Panc1 (cell line): ENCODE measurements at regions not wholly inside any gene's neighbourhood (a gene's known extent, or its start where the extent isn't known, plus 50 kb on each side); places are given as distances from the start of the nearest gene placed in this dataset.

Experiments used
- ATAC-seq: fragments of 200-7000 bp; cut with Tn5 transposase; 2 replicates; pipeline ENCODE4 v1.9.1; 2020; ENCODE audit warnings: mild to moderate bottlenecking, moderate library complexity
- BruUV-seq: library from RNA; stranded (reverse); fragments of 400-500 nt; replicated peaks from 2 replicates; lab custom pipeline; 2021; lab: Mats Ljungman, UMichigan
- CTCF ChIA-PET: fragments of 300-600 bp; sonication (Branson Sonifier 250); formaldehyde crosslinking; loops from one replicate; lab custom pipeline; 2022; ENCODE audit warnings: antibody characterized with exemption; lab: Charles Lee
- POLR2A ChIA-PET: fragments of 300-600 bp; sonication (Branson Sonifier 250); formaldehyde crosslinking; loops from one replicate; lab custom pipeline; 2022; ENCODE audit warnings: antibody characterized with exemption; lab: Charles Lee
- DNase-seq: peaks from one replicate; pipeline ENCODE4 v3.0.0-alpha.2; 2010; ENCODE audit warnings: low read depth, low spot score
- H3K27ac ChIP-seq: 2 replicates; pipeline ENCODE4 v1.5.1; 2011; ENCODE audit warnings: mild to moderate bottlenecking, low read length, inconsistent platforms
- H3K27me3 ChIP-seq: fragments of 200-500 bp; sonication (Bioruptor generic); 2 replicates; pipeline ENCODE4 v1.6.0; 2014; ENCODE audit warnings: low read length, inconsistent platforms; ENCODE audit not compliant: control insufficient read depth, insufficient read depth
- H3K36me3 ChIP-seq: fragments of 200-500 bp; sonication (Bioruptor generic); 2 replicates; pipeline ENCODE4 v1.5.1; 2014; ENCODE audit warnings: inconsistent platforms, mild to moderate bottlenecking, low read length, moderate library complexity; ENCODE audit not compliant: control insufficient read depth, insufficient read depth
- H3K4me1 ChIP-seq: 2 replicates; pipeline ENCODE4 v1.5.1; 2011; ENCODE audit warnings: inconsistent platforms, mild to moderate bottlenecking, low read length, moderate library complexity; ENCODE audit not compliant: control insufficient read depth, insufficient read depth
- H3K4me3 ChIP-seq, 2 experiments: 2 replicates each; pipeline ENCODE4 v1.5.1; 2011 to 2012; ENCODE audit warnings: low read depth in 2 of 2, low read length in 2 of 2, mild to moderate bottlenecking in 2 of 2, inconsistent platforms in 1 of 2, moderate library complexity in 1 of 2
- H3K9me3 ChIP-seq: fragments of 200-500 bp; sonication (Bioruptor generic); 2 replicates; pipeline ENCODE4 v1.5.1; 2014; ENCODE audit warnings: low read depth, mild to moderate bottlenecking, inconsistent platforms, low read length, moderate library complexity; ENCODE audit not compliant: control insufficient read depth, insufficient read depth
- POLR2AphosphoS5 ChIP-seq: IDR thresholded peaks from 2 replicates; pipeline ENCODE4 v1.6.1; 2012; ENCODE audit warnings: mild to moderate bottlenecking, low read depth, low read length, moderate library complexity
- REST ChIP-seq, 2 experiments: IDR thresholded peaks; 2 replicates each; pipeline ENCODE4 v1.6.1; 2011 to 2012; ENCODE audit warnings: low read depth in 2 of 2, control low read depth in 1 of 2, low read length in 1 of 2, mild to moderate bottlenecking in 1 of 2, moderate library complexity in 1 of 2; ENCODE audit not compliant: insufficient read depth in 1 of 2
- SIN3A ChIP-seq: IDR thresholded peaks from 2 replicates; pipeline ENCODE4 v1.6.1; 2012; ENCODE audit warnings: low read depth, mild to moderate bottlenecking, low read length, moderate library complexity, borderline replicate concordance; ENCODE audit not compliant: insufficient read depth
- TCF7L2 ChIP-seq: IDR thresholded peaks from 2 replicates; pipeline ENCODE4 v1.6.1; 2011; ENCODE audit warnings: mild to moderate bottlenecking, low read depth, low read length, inconsistent platforms
- in situ Hi-C: cut with HindIII; loops from 2 replicates; pipeline ENCODE4 v1.10.0; 2016; ENCODE audit warnings: low sequenced_read_pairs, low pct_unique_long_range_greater_than_20kb
- intact Hi-C: fragments of 100-400 bp; cut with micrococcal nuclease; formaldehyde crosslinking; loops from one replicate; pipeline ENCODE4 v1.10.0; 2022; ENCODE audit not compliant: unreplicated experiment
- TF ChIP-seq, protein P1 (sequence below): fragments of 450-650 bp; IDR thresholded peaks from 2 replicates; pipeline ENCODE4 v1.5.1; 2017; ENCODE audit warnings: mild to moderate bottlenecking

DNA sequence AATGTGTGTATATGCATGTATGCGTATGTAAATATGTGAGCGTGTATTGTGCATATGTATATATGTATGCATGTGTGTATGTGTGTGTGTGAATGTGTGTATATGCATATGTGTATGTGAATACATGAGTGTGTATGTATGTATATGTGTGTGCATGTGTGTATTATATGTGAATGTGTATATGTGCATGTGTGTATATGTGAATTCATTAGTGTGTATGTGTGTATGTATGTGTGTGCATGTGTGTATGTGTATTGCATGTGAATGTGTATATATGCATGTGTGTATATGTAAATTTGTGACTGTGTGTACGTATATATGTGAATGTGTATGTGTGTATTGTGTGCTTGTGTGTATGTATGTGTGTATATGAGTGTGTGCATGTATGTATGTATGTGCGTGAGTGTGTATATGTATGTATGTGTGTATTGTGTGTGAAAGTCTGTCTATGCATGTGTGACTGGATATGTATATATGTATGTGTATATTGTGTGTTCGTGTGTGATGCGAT is 455.9 kb downstream of the TYW1 start:
- CTCF ChIA-PET = no interaction called here
- Histone ChIP-seq H3K27ac (no peak overlapping the region), H3K27me3 (peaks cover 6% of the 10 kb centered on the region; the same call in 1 of the 2 replicates), H3K36me3 (no peaks in the 10 kb centered on the region), H3K4me1 (no peaks in the 10 kb centered on the region), H3K4me3 (no peak overlapping the region), H3K9me3 (no peaks in the 10 kb centered on the region)
- ATAC-seq (no peak), DNase-seq (no peak)
- POLR2A ChIA-PET = no interaction called here
- intact Hi-C loops = no loop called here
- in situ Hi-C loops = no loop called here
- TF ChIP-seq, protein P1, sequence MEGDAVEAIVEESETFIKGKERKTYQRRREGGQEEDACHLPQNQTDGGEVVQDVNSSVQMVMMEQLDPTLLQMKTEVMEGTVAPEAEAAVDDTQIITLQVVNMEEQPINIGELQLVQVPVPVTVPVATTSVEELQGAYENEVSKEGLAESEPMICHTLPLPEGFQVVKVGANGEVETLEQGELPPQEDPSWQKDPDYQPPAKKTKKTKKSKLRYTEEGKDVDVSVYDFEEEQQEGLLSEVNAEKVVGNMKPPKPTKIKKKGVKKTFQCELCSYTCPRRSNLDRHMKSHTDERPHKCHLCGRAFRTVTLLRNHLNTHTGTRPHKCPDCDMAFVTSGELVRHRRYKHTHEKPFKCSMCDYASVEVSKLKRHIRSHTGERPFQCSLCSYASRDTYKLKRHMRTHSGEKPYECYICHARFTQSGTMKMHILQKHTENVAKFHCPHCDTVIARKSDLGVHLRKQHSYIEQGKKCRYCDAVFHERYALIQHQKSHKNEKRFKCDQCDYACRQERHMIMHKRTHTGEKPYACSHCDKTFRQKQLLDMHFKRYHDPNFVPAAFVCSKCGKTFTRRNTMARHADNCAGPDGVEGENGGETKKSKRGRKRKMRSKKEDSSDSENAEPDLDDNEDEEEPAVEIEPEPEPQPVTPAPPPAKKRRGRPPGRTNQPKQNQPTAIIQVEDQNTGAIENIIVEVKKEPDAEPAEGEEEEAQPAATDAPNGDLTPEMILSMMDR = no peak
- no peak for TF ChIP-seq REST (IDR thresholded peaks at IDR 0.05; ENCODE audit: insufficient read depth in 1 of 2, low read depth in 2 of 2, low read length in 1 of 2)
- TF ChIP-seq TCF7L2 = no peak
- TF ChIP-seq SIN3A = no peak
- TF ChIP-seq POLR2AphosphoS5 = no peak
- no TSS peak for BruUV-seq

- POLR2A ChIA-PET = no interaction called here
- peaks cover 6% of the 10 kb centered on the region; the same call in 1 of the 2 replicates for H3K27me3 ChIP-seq
- DNase-seq = no peak
- H3K4me3 ChIP-seq = no peak overlapping the region
- no peaks in the 10 kb centered on the region for H3K36me3 ChIP-seq
- H3K9me3 ChIP-seq = no peaks in the 10 kb centered on the region
- H3K4me1 ChIP-seq = no peaks in the 10 kb centered on the region
- BruUV-seq = no TSS peak
- no peak for ATAC-seq
- no peak overlapping the region for H3K27ac ChIP-seq
- CTCF ChIA-PET = no interaction called here
- intact Hi-C loops = no loop called here
- in situ Hi-C loops = no loop called here
- TF ChIP-seq SIN3A (no peak), REST (IDR thresholded peaks at IDR 0.05; ENCODE audit: insufficient read depth in 1 of 2, low read depth in 2 of 2, low read length in 1 of 2) (no peak), POLR2AphosphoS5 (no peak), TCF7L2 (no peak)
- TF ChIP-seq, protein P1 = no peak
Observed at GRCh38 chr7:67453580-67454380, 457.1 kb downstream of the TYW1 start.
